GM18909 (cell line): ENCODE measurements at regions not wholly inside any gene's neighbourhood (a gene's known extent, or its start where the extent isn't known, plus 50 kb on each side); places are given as distances from the start of the nearest gene placed in this dataset.

Experiments
- ATAC-seq: cut with Tn5 transposase; IDR thresholded peaks from one replicate; pipeline ENCODE4 v1.9.1; 2021; ENCODE audit warnings: mild to moderate bottlenecking; ENCODE audit not compliant: unreplicated experiment, poor library complexity

GRCh38 chr6:12379181-12379580 lies 89.0 kb downstream of the EDN1 start:
- no peak for ATAC-seq

DNA sequence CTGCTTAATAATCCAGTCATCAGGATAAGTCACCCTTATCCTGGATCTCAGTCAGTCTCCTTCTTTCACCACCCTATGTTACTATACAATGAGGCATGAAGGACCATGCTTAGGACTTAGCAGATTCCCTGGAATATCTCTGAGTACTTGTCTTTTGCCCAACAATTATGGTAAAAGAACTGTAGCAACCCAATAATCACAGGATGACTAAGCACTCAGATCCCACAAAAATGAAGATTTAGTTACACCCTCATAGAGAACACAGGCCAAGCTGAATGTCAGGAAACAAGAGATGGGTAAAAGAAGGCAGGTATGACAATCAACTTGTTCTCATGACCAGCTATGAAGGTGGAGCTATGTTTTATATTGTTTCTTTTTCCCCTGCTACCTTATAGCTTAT lies 91.4 kb downstream of the EDN1 start:
- ATAC-seq = no peak

- ATAC-seq = peak; percentile 93
Measured at GRCh38 chr6:12383448-12383847, 93.3 kb downstream of the EDN1 start.

DNA sequence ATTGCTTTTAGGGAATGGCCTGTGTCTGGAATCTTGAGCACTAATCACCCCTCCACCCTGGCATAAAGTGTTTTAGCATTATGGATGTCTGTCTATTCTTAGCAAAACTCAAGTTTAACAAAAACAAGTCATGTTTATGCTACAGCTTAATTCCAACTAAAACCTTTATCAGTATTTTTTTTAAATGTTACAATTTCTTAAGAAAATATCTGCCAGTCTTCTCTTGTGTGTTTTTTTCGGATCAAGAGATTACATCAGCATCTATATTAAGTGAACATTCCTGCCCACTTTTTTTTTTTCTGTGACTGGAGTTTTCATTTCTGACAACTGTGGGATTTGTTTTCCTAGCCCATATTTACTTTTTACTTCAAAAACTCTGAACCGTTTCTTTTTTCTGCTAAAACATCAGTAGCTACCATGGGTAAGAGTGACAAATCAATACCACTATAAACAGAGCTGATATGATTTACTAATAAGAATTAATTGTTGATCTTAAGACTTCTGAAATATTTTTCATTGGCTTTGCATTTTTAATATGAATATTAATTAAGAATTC lies 94.3 kb downstream of the EDN1 start:
- ATAC-seq = no peak

DNA sequence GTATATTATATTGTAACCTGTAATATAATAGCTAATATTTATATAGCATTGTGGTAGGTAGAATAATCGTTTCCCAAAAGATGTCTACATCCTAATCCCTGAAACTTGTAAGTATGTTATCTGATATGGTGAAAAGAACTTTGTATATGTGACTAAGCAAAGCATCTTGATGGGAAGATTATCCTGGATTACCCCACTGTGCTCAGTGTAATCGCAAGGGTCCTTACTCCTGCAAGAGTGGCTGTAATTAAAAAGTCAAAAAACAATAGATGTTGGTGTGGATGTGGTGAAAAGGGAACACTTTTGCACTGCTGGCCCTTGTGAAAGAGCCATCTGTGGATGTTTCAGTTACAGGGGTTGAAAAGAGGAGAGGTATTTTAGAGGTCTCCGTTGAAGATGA lies 95.2 kb downstream of the EDN1 start:
- ATAC-seq = no peak

GRCh38 chr6:12386816-12387215 lies 96.7 kb downstream of the EDN1 start:
- no peak for ATAC-seq

DNA sequence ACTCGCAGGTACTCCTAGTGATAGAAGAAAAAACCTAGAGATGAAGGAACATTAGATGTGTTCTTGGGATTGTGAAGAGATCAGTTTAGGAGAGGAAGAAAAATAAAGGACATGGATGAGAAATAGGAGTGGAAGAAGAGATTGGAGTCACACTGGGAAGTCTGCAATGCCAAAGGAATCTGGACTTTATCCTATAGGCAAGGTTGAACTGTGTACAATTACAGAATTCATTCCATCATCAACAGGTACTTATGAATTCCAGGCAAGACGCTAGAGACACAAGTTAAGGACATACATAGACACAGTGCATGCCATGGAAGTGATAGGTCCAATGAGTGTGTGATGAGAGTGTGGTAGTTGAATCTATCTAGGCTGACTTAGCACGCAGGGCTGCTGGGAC lies 101.3 kb downstream of the EDN1 start:
- no peak for ATAC-seq

DNA sequence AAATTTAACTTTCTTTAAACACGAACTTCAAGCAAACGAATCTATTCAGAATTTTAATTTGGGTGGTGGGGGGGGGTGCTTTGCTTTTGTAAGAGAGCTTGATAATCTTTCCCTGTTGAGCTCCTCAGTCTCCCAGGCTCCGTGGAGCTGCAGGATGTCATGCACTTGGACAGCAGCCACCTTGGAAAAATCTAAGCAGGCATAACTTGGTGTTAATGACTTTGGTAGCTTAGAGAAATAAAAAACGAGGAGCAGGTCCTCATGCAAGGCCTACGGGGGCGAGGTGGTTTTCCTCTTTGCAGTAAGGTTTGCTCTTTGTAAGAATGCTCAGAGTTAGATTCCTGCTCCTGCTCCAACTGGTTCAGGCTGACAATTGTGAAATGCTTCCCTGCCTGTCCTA lies 102.3 kb downstream of the EDN1 start:
- ATAC-seq = no peak

GRCh38 chr6:12393100-12393499 lies 102.9 kb downstream of the EDN1 start:
- no peak for ATAC-seq

DNA sequence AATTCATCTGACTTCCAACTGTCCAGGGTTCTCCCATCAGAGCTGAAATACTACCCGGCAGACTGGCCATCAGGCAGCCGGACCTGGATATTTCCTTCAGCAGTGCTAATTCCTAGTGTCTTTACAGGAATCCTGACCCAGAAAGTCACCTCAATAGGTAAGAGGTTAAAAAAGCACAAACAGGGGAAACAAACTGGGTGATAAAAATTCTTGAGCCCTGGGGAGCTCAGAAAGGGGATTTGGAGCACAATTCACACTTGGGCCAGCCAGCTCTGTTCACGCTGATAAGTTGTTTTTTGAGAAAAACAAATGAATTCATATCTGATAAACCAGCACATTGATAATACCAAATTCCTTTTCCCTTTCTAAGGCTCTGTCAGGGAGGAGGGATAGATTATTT lies 104.0 kb downstream of the EDN1 start:
- ATAC-seq = no peak

DNA sequence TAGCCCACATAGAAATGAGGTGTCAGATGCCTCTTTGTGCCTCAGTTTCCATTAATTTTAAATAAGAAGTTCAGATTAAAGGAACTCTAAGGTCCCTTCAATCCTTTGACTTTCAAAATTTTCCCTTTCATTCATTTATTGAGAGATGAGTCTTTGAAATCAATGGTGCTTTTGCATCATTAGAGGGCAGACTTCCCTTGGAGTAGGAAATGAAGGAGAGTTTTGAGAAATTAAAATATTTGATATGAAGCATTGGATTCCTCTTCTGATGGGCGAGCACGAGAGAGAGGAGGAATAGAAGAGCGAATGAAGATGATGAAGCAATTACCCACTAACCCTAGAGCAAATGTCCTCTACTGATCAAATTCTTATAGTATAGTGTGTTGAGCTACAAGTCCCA lies 105.7 kb downstream of the EDN1 start:
- ATAC-seq = no peak

GRCh38 chr6:12401200-12401599 lies 111.0 kb downstream of the EDN1 start:
- no peak for ATAC-seq

DNA sequence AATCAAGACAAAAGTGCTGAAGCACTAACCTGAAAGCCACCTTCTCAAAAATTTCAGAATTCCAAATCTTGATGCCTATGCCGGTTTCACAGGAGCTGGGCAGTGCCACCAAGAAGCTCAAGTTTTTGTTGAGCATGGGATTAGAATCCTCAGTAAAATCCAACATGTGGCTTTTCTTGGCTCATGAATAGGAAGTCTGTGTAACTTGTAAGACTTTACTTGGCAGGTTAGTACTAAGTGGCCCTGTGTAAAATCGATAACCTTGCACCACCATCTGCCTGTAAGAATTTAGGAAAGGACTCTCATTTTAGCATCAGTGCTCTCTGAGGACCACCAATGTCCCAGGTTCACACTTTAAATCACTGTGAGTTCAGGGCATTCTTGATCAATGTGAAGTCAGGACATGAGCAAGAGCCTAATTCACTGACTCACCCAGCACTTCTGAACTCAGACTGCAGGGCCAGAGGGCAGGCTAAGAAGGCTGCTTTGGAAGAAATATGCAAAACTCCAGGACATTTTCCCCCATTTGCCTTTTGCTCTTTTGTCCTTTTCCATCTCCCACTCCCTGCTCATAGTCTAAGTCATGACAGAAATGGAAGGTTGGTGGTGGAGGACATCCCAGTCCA lies 113.2 kb downstream of the EDN1 start:
- no peak for ATAC-seq

DNA sequence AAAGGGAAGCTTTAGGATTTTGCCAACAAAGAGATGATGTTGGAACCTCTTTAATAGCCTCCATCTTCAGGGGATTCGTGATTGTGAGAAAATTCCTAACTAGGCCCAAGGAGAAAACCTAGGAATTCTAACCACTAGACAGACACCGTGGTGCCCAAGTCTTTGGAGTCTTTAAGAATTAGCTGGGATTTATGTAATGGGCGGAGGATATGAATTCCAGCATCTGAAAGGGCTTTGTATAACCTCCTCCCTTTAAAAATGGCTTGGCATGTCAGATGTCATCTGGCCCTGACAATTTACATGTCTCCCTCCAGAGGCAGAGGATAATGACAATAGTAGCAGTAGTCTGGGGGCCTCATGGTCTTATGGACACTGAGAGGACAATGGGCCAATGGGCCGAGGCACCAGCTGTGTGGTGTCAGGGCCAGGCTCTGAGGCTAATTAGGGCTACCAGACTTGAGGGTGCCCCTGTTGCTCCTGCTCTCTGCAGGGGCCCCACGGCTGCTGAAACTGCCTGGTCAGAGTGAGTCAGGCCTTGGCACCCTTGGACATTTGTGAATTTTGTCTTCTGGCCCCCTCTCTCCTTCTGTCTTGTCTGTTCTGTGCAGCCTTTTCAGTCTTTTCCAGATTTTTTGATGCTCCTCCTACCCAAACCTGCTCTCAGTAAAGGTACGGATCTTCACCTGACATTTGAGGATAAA lies 113.9 kb downstream of the EDN1 start:
- no peak for ATAC-seq

DNA sequence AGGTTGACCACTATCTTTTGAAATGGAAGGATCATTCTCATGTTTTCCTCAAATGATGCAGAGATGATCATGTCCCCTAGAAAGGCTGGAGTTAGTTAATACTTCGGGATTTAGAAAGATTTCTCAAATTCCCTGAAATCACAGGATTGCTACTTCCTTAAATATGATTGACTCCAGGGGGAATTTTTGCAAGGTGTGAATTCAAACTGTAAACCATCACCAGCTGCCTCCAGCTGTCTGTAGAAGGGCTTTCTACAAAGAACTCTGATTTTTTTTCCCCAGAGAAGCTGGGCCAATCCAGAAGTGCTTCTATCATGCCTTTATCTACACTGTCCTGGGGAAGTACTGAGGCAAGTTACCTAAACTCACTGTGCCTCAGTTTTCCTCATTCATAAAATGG lies 114.5 kb downstream of the EDN1 start:
- ATAC-seq = no peak

- ATAC-seq = no peak
Measured at GRCh38 chr6:12408752-12409151, 118.6 kb downstream of the EDN1 start.

GRCh38 chr6:12410946-12411345 lies 120.8 kb downstream of the EDN1 start:
- no peak for ATAC-seq

- ATAC-seq = no peak
Measured at GRCh38 chr6:12414096-12414675, 124.0 kb downstream of the EDN1 start.

DNA sequence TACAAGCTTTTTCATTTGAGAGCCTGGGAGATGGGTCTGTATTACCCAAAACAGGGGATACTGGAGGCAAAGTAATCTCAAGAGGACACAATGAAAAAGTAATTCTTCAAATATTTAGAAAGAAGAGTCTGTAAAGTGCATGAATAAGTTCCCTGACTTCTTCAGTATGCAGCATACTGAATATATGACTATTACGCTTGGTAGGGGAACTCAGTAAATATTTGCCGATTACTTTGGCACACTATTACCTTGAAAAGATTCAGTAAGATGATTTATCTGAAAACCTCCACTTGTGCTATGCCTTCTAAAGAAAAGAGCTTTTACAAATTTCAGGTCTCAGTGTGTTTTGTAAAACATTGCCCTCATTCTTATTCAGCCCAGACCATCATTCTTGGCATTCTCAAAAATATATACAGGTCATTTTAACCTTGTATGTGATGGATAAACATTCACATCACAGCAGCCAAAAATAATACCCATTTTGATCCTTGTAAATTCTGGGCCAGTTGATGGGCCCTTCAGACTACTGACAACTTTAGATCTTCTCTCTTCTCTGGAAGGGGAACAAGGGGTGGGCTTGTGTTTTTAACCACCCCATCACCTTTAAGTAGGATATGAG lies 125.9 kb downstream of the EDN1 start:
- no peak for ATAC-seq

- no peak for ATAC-seq
Measured at GRCh38 chr6:12417191-12417590, 127.0 kb downstream of the EDN1 start.

GRCh38 chr6:12418946-12419345 lies 128.8 kb downstream of the EDN1 start:
- no peak for ATAC-seq
